Activated T-cell treated with anti-CD3 and anti-CD28 coated beads, Interleukin-2, amount 50 U/mL, for 4 hours (primary cell): ENCODE measurements at regions not wholly inside any gene's neighbourhood (a gene's known extent, or its start where the extent isn't known, plus 50 kb on each side); places are given as distances from the start of the nearest gene placed in this dataset.

Experiments
- ATAC-seq, 2 donors: fragments of 200-7000 bp; cut with Tn5 transposase; one replicate each; pipeline ENCODE4 v1.10.0; 2021
- DNase-seq: peaks from one replicate; pipeline ENCODE4 v3.0.0-alpha.2; 2020
- H3K27me3 Mint-ChIP-seq: one replicate; pipeline ENCODE4 v1.8.0; 2021; ENCODE audit warnings: low read depth, mixed read lengths
- H3K36me3 Mint-ChIP-seq: one replicate; pipeline ENCODE4 v1.8.0; 2022; ENCODE audit warnings: mixed read lengths; ENCODE audit not compliant: insufficient read depth
- H3K4me1 Mint-ChIP-seq: one replicate; pipeline ENCODE4 v1.8.0; 2021; ENCODE audit warnings: low read depth, mixed read lengths
- H3K4me3 Mint-ChIP-seq: one replicate; pipeline ENCODE4 v1.8.0; 2021; ENCODE audit warnings: mild to moderate bottlenecking, moderate library complexity, mixed read lengths
- H3K9me3 Mint-ChIP-seq: one replicate; pipeline ENCODE4 v1.8.0; 2021; ENCODE audit warnings: mixed read lengths

DNA sequence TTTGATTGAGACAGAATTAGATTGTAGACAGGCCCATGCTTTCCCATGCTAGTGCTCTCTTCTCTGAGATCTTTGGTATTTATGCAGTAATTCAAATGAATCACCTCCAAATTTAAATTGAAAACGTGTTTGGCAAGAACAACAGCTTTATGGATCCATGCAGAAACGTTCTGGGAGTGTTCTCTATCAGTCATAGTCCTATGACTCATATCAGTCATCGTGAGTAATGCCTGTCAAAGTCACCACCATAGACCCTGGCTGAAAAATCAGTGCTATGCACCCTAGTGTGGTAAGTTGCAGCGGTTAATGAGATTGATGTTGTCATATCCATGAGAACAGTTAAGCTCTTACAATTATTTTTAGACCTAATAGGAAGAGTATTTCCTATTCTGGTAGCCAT lies 90.1 kb upstream of the FOXG1 start:
- Mint-ChIP-seq H3K27me3 (no peaks in the 10 kb centered on the region), H3K36me3 (no peaks in the 10 kb centered on the region), H3K4me3 (no peak overlapping the region), H3K9me3 (peaks cover 9% of the 10 kb centered on the region), H3K4me1 (no peaks in the 10 kb centered on the region)
- ATAC-seq (no peak), DNase-seq (no peak)

DNA sequence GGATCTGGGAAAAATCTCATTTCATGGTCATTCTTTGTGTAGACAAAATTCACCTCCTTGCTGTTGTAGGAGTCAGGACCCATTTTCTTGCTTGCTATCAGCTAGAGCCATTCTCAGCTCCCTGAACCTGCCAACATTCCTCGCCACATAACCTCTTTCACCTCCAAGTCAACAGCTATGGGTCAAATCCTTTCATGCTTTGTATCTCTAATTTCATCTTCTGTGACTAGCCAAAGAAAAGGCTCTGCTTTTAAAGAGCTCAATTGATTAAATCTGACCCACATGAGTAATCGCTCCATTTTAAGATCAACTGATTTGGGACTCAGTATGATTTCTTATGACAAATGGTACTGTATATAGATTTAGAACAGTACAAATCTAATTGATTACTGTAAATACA lies 89.2 kb upstream of the FOXG1 start:
- no peak for DNase-seq
- Mint-ChIP-seq H3K4me1 (no peaks in the 10 kb centered on the region), H3K9me3 (peaks cover 11% of the 10 kb centered on the region), H3K36me3 (no peaks in the 10 kb centered on the region), H3K4me3 (no peak overlapping the region), H3K27me3 (no peaks in the 10 kb centered on the region)
- ATAC-seq, result no peak

DNA sequence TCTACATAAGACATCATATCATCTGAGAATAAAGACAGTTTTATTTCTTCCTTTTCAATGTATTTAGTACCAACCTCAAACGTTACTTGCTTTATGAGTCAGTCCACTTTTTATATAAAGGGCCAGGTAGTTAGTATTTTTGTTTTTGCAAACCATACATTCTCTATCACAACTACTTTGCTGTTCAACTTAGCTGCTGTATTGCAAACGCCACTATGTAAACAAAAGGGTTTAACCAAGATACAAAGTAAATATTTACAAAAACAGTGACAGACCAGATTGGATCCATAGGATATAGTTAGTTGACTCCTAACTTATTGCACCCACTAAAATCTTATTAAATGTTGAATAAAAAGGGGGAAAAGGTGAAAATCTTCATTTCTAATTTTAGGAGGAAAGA lies 87.7 kb upstream of the FOXG1 start:
- H3K9me3 Mint-ChIP-seq, result peaks cover 5% of the 10 kb centered on the region
- DNase-seq (no peak), ATAC-seq (no peak)
- H3K4me3 Mint-ChIP-seq, result no peak overlapping the region
- no peaks in the 10 kb centered on the region for H3K36me3 Mint-ChIP-seq
- no peaks in the 10 kb centered on the region for H3K4me1 Mint-ChIP-seq
- no peaks in the 10 kb centered on the region for H3K27me3 Mint-ChIP-seq

DNA sequence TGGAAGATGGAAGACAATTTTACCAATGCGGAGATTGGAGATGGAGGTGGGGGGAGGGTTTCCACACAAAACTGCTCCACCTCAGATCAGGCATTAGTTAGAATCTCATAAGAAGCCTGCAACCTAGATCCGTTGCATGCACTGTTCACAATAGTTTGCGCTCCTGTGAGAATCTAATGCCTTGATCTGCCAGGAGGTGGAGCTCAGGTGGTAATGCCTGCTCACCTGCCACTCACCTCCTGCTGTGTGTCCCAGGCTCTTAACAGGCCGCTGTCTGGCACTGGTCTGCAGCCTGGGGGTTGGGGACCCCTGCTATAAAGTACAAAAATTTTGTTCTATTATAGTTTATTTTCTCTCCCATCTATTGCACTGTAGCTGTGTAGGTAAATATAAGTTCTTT lies 84.9 kb upstream of the FOXG1 start:
- Mint-ChIP-seq H3K36me3 (no peaks in the 10 kb centered on the region), H3K9me3 (peaks cover 14% of the 10 kb centered on the region), H3K4me3 (no peak overlapping the region), H3K4me1 (no peaks in the 10 kb centered on the region), H3K27me3 (no peaks in the 10 kb centered on the region)
- DNase-seq (no peak), ATAC-seq (no peak)

DNA sequence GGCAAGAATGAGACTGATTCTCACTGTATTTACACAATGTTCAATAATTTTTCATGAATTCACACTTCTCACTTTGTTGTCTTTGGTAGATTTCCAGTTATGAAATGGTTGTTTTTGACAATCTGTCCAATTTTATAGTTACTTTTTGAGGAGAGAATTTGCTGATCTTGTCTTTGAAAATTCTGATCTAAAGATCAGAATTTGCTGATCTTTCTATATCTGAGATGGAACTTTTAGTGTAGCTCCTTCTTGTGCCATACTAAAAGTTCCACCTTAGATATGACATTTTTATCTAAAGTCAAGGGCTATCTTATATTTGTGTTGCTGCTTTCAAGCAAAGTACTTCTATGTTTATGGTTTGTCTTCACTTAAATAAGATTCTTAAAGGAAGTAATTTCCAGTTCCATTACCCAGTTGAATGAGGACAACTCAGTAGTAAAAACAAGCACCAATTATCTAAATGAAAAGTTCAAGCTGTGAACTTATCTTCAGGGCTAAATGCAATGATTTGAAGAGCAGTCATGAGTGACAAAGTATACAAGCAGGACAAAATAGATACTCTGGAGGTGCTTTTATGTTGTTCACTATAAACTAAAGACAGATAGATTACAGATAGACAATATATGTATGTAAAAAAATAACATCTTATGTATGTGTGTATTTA lies 76.4 kb upstream of the FOXG1 start:
- H3K27me3 Mint-ChIP-seq, result no peaks in the 10 kb centered on the region
- H3K9me3 Mint-ChIP-seq, result peaks cover 20% of the 10 kb centered on the region
- no peak for ATAC-seq

DNA sequence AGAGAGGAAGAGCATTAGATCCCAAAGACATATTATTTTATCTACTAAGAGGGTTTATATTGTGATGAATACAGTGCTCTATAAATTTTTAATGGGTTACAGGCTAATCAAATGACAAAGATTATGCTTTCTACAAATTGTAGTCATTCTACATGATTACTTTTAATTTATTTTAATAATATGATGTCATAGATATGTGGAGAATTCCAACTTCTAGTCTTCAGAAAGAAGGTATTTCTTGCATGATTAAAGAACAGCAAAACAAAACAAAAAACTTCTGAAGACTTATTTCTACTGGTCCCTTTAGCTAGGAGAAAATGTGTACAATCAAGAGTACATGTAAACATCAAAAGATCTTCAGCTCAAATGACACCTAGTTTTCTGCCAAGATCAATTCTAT lies 71.5 kb upstream of the FOXG1 start:
- peaks cover 19% of the 10 kb centered on the region for H3K9me3 Mint-ChIP-seq
- H3K4me1 Mint-ChIP-seq, result no peaks in the 10 kb centered on the region
- no peak overlapping the region for H3K4me3 Mint-ChIP-seq
- ATAC-seq (no peak), DNase-seq (no peak)
- no peaks in the 10 kb centered on the region for H3K36me3 Mint-ChIP-seq
- no peaks in the 10 kb centered on the region for H3K27me3 Mint-ChIP-seq

More for the DNA sequence above, 76.4 kb upstream of the FOXG1 start:
- Mint-ChIP-seq H3K36me3 (no peaks in the 10 kb centered on the region), H3K4me1 (no peaks in the 10 kb centered on the region), H3K4me3 (no peak overlapping the region)
- no peak for DNase-seq

DNA sequence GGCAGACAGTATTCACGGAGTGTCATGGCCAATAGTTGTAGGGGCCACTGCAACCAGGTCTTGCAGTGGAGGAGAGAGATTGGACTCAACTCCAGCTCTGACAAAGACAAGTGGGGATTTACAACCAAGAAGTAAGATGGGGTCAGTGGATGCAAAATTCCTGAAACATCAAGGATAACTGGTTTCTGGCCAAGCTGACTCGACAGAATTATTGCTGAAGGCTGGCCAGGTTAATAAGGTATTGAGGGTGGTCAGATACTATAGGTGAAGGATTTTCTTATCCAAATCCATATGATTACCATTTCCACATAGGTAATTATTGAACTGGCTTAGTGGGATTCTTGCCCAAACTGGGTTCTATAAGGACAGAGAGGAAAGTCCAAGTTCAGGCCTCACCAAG lies 64.9 kb upstream of the FOXG1 start:
- Mint-ChIP-seq H3K27me3 (no peaks in the 10 kb centered on the region), H3K4me3 (no peak overlapping the region), H3K9me3 (peaks cover 16% of the 10 kb centered on the region), H3K4me1 (no peaks in the 10 kb centered on the region), H3K36me3 (no peaks in the 10 kb centered on the region)
- no peak for ATAC-seq
- no peak for DNase-seq

DNA sequence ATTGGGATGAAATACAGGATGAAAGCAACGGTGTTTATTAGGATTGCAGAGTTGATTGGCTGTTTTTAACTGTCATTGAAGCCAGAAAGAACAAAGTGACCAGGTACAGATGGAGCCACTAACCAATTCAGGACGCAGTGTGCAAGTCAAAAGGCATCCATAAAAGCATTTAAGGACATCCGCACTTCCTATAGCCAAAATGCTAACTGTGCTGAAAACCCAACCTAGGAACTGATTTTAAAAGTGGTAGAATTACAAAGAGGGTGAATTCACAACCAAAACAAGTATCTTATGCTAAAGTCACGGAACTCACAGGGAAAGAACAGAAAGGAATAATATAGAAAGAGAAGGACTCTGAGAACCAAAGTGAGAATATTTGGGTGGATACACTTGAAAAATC lies 63.1 kb upstream of the FOXG1 start:
- Mint-ChIP-seq H3K9me3 (peaks cover 8% of the 10 kb centered on the region), H3K27me3 (no peaks in the 10 kb centered on the region), H3K36me3 (no peaks in the 10 kb centered on the region), H3K4me3 (no peak overlapping the region), H3K4me1 (no peaks in the 10 kb centered on the region)
- DNase-seq, result no peak
- no peak for ATAC-seq

DNA sequence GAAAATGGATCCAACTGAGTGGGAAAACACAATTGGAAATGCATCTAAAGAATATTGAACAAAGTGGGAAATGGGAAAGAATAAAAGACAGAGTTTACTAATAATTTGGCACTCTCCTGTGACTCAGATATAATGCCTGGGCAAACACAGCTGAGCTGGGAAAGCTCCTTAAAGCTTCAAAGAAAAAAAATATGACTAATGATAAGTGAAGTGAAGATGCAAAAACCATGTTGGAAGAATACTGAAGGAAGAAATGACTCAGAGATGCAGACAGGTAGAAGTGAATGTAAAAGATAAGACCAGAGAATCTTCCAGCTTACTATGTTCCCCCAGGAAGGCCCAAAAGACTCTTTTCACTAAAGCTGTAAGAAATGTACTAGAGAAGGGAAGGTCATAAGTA lies 62.4 kb upstream of the FOXG1 start:
- Mint-ChIP-seq H3K4me1 (no peaks in the 10 kb centered on the region), H3K4me3 (no peak overlapping the region), H3K36me3 (no peaks in the 10 kb centered on the region), H3K9me3 (peaks cover 8% of the 10 kb centered on the region), H3K27me3 (no peaks in the 10 kb centered on the region)
- DNase-seq (no peak), ATAC-seq (no peak)

DNA sequence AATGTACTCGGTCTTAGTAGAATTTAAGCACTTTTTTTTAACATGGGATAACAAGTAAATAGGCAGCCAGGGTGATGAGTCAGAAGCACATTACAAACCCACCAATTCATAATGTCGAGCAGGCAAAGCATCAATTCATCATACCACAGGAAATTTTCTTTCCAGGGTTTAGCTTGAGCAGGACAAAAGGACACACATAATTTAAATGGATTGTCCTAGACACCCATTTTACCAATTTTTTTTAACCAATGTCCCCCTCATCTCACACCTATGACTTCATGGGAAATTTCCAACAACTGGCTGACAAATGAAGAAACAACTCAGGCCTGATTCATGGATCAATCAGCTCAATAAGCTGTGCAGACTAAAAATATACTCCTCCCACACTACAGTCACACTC lies 58.8 kb upstream of the FOXG1 start:
- DNase-seq (no peak), ATAC-seq (no peak)
- no peaks in the 10 kb centered on the region for H3K36me3 Mint-ChIP-seq
- peaks cover 14% of the 10 kb centered on the region for H3K9me3 Mint-ChIP-seq
- H3K4me1 Mint-ChIP-seq, result no peaks in the 10 kb centered on the region
- H3K27me3 Mint-ChIP-seq, result no peaks in the 10 kb centered on the region
- no peak overlapping the region for H3K4me3 Mint-ChIP-seq

DNA sequence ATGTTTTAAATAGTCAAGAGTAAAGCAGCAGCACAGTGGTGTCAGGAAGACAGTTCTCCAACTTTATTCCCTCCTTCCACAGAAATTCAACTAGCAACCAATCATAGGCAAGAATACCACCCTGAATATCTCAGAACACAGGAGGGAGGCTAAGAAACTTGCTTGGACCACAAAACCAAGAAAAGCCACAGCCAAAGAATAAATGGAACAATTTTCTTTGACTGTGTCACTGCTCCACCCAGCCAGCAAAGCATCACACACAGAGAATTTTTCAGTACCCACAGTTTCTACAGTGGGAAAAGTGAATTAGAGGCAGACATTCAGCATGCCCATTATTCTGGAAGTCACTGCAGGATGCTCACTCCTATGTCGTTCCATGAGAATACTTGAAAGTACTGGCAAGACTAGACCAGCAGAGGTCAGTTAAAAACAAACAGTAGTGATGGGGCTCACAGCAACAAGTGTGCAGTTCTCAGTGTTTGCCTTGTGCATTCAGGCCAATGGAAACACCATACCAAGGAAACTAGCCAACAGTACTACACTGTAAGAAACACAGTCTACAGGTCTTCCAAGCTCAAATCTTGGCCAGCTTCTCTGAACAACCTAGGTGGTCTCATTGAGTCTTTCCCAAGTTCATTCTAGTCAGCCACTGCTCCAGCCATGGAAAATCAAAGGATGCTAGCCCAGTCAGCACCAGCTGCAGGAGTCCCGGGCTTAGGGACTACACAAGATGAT lies 56.8 kb upstream of the FOXG1 start:
- no peaks in the 10 kb centered on the region for H3K36me3 Mint-ChIP-seq
- H3K4me3 Mint-ChIP-seq, result no peak overlapping the region
- no peak for DNase-seq
- H3K27me3 Mint-ChIP-seq, result no peaks in the 10 kb centered on the region
- ATAC-seq, result no peak
- no peaks in the 10 kb centered on the region for H3K4me1 Mint-ChIP-seq
- peaks cover 23% of the 10 kb centered on the region for H3K9me3 Mint-ChIP-seq
